ENCODE measurements at regions not wholly inside any gene's neighbourhood (a gene's known extent, or its start where the extent isn't known, plus 50 kb on each side); places are given as distances from the start of the nearest gene placed in this dataset.

GRCh38 chr1:199221371-199222150 lies 582.7 kb downstream of the PTPRC start:
- TF ChIP-seq POLR2A (IDR thresholded peaks at IDR 0.05; ENCODE audit: low read depth), result no peak
- no peak for TF ChIP-seq POLR2AphosphoS5 (IDR thresholded peaks at IDR 0.05)
- TF ChIP-seq CTCF (IDR thresholded peaks at IDR 0.05), result no peak
